ENCODE measurements at regions not wholly inside any gene's neighbourhood (a gene's known extent, or its start where the extent isn't known, plus 50 kb on each side); places are given as distances from the start of the nearest gene placed in this dataset.

GRCh38 chr2:172153156-172153555 is 50.5 kb upstream of the DLX2 start:
- peak in 1 of 2 donors; percentile 2 for DNase-seq

- DNase-seq, result no peak
Measured at GRCh38 chr2:172153757-172154156, 51.1 kb upstream of the DLX2 start.

- no peak for DNase-seq
Measured at GRCh38 chr2:172155752-172156151, 53.1 kb upstream of the DLX2 start.

GRCh38 chr2:172160839-172161238 is 58.1 kb upstream of the DLX2 start:
- no peak for DNase-seq

- no peak for DNase-seq
Measured at GRCh38 chr2:172162225-172162733, 59.6 kb upstream of the DLX2 start.

GRCh38 chr2:172162739-172163336 is 60.1 kb upstream of the DLX2 start:
- no peak for DNase-seq

- no peak for DNase-seq
Measured at GRCh38 chr2:172168917-172169346, 66.2 kb upstream of the DLX2 start.

- DNase-seq, result no peak
Measured at GRCh38 chr2:172169611-172170010, 66.9 kb upstream of the DLX2 start.

- DNase-seq, result peak; percentile 36 to 58
Measured at GRCh38 chr2:172172513-172173173, 69.9 kb upstream of the DLX2 start.

GRCh38 chr2:172173174-172173706 is 70.5 kb upstream of the DLX2 start:
- no peak for DNase-seq

GRCh38 chr2:172177581-172177980 is 74.9 kb upstream of the DLX2 start:
- DNase-seq, result no peak

- no peak for DNase-seq
Measured at GRCh38 chr2:172177996-172178395, 75.3 kb upstream of the DLX2 start.

- DNase-seq, result no peak
Measured at GRCh38 chr2:172179045-172179701, 76.5 kb upstream of the DLX2 start.

GRCh38 chr2:172181840-172182239 is 79.1 kb upstream of the DLX2 start:
- DNase-seq, result no peak

GRCh38 chr2:172182624-172183023 is 79.9 kb upstream of the DLX2 start:
- no peak for DNase-seq

GRCh38 chr2:172193331-172194089 is 90.8 kb upstream of the DLX2 start:
- DNase-seq, result no peak

GRCh38 chr2:172195836-172196376 is 93.2 kb upstream of the DLX2 start:
- DNase-seq, result no peak

GRCh38 chr2:172196768-172197431 is 94.2 kb upstream of the DLX2 start:
- DNase-seq, result peak in 1 of 2 donors; percentile 57

- DNase-seq, result no peak
Measured at GRCh38 chr2:172198361-172198760, 95.7 kb upstream of the DLX2 start.

- no peak for DNase-seq
Measured at GRCh38 chr2:172198908-172199307, 96.2 kb upstream of the DLX2 start.

GRCh38 chr2:172200495-172201085 is 97.9 kb upstream of the DLX2 start:
- DNase-seq, result no peak

GRCh38 chr2:172204309-172204708 is 101.6 kb upstream of the DLX2 start:
- no peak for DNase-seq

Measured in bone marrow (tissue), 2 donors.